COLO668 (cell line): ENCODE measurements at regions not wholly inside any gene's neighbourhood (a gene's known extent, or its start where the extent isn't known, plus 50 kb on each side); places are given as distances from the start of the nearest gene placed in this dataset.

Experiments used
- DNase-seq: peaks from one replicate; lab custom pipeline; 2025; ENCODE audit not compliant: unreplicated experiment; lab: John Stamatoyannopoulos, UW

DNA sequence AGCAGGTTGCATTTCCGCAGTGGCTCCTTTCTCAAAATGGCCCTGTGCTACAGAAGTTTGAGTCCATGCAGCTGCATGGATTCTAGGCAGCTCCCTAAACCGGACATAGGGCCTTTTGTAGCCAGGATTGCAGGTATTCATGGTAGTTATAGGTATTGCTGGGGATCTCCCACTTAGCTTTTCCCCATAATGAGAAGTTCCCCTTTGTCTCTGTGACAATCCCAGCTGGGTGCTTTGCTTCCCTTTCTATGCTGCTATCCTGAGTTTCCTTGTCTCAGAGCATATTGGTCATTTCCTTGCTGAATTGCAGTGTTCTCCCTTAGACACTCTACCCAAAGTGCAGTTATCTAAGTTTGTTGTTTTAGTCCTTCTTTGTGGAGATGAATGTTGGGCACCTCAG lies 120.9 kb upstream of the MIS18BP1 start:
- DNase-seq: no peak

- no peak for DNase-seq
Observed at GRCh38 chr14:45364565-45365156, 111.7 kb upstream of the MIS18BP1 start.

- no peak for DNase-seq
Observed at GRCh38 chr14:45362505-45362904, 109.5 kb upstream of the MIS18BP1 start.

- no peak for DNase-seq
Observed at GRCh38 chr14:45361727-45362126, 108.7 kb upstream of the MIS18BP1 start.

GRCh38 chr14:45359746-45360145 lies 106.7 kb upstream of the MIS18BP1 start:
- DNase-seq: no peak

GRCh38 chr14:45332360-45332988 lies 79.5 kb upstream of the MIS18BP1 start:
- no peak for DNase-seq

DNA sequence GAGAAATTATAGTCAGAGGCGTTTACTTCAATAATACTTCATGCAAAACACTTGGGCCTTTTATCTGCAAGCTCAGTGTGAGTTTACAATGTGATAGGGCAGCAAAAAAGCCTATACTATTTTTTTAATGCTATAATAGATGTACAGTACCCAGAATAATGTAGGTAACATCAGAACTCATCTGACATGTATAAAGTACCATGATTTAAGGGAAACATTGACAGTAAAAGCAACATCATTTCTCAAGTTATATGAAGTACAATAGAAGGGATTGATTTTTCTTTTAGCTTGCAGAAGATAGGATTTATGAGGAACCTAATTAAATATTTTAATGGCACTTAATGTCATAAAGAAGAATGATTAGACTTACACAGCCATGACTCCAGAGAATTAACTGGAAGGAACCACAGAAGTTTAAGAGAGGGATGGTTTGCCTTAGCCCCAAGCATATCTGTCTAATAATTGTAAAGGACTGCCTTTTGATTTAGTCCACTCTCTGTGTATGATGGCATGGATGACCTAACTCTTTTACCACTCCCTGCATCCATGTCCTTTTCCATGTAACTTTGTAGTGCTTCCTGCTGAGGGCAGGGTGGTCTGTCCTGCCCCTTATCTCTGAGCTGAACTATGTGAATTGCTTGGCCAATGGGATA lies 55.9 kb upstream of the MIS18BP1 start:
- no peak for DNase-seq
